ENCODE measurements at regions not wholly inside any gene's neighbourhood (a gene's known extent, or its start where the extent isn't known, plus 50 kb on each side); places are given as distances from the start of the nearest gene placed in this dataset.

- TF ChIP-seq CTCF (IDR thresholded peaks at IDR 0.05 in 8 of 11, conservative IDR thresholded peaks at IDR 0.05 in 3 of 11) (no peak), POLR2A (IDR thresholded peaks at IDR 0.05) (no peak), POLR2AphosphoS5 (IDR thresholded peaks at IDR 0.05) (no peak)
Observed at GRCh38 chr3:117310536-117310935, 601.0 kb downstream of the TUSC7 start.

Data from spleen (tissue), 7 donors.